ENCODE measurements at regions not wholly inside any gene's neighbourhood (a gene's known extent, or its start where the extent isn't known, plus 50 kb on each side); places are given as distances from the start of the nearest gene placed in this dataset.

DNA sequence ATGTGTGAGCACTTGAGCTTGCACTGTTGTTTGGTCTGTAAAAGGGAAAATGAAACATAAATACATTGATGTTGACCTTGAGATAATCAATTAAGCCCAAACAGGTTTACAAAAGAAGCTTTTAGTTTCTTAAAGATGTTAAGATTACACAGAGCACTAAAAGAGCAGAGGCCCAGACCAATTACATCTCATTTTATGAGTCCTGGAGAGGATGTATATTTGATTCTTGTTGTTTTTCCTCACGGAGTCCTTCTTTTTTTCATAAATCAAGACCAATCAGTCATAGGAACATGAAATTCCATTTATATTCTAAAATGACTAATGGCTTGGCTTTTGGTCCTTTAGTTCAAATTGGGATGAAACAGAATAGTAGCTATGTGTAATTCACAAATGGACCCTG, 249.7 kb upstream of the NPY start:
- WGBS (ENCODE audit: extremely low coverage, insufficient coverage, low lambda C conversion rate) = no CpG with 5 or more reads among the region's 1 CpG

DNA sequence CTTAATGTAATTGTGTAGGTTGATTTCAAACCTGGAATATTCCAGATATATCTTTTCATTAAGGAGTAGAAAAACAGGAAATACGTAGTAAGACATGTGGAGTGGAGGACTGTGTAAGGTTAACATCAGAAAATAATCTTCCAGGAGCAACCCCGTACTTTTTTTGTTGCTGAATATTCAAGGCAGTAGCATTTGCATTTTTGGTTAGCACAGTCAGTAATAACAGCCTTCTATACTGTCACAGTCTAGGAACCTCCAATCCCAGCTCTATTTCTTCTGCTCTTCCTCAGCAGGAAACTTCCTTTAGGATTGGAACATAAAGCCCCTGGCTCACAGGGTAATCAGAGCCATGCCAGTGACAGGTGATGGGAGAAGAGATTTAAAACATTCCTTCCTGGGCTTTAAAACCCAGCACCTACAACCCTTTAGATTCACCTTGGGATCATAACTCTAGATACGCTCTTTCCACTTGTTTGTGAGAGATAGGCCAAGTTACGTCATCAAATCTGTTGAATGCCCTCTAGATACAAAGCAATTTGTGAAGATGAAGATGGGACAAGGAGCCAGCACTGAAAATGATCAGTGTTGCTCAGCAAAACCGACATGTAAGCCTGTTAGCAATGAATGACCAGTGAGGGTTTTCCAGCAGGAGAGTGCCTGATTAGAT, 248.5 kb upstream of the NPY start:
- Histone ChIP-seq H3K18ac (ENCODE audit: low read length) (no peak overlapping the region), H3K4me1 (ENCODE audit: control insufficient read depth, low read depth, low read length) (no peaks in the 10 kb centered on the region), H2BK15ac (replicated peaks; ENCODE audit: low read depth) (no peak overlapping the region), H3K4me2 (ENCODE audit: low read length) (no peak overlapping the region), H3K56ac (ENCODE audit: low read length) (no peak overlapping the region), H3K36me3 (ENCODE audit: control insufficient read depth, insufficient read depth, low read length) (no peaks in the 10 kb centered on the region), H4K5ac (ENCODE audit: low read length) (no peak overlapping the region), H2BK5ac (ENCODE audit: low read length) (no peak overlapping the region), H3K4me3 (ENCODE audit: low read length) (no peak overlapping the region), H3K23ac (ENCODE audit: low read length) (no peak overlapping the region), H4K8ac (ENCODE audit: low read depth, low read length) (no peak overlapping the region), H2AK5ac (ENCODE audit: low read length) (no peak overlapping the region), H3K27ac (ENCODE audit: low read depth, low read length) (no peak overlapping the region), H2BK120ac (ENCODE audit: low read depth, low read length) (no peak overlapping the region), H3K79me2 (ENCODE audit: control insufficient read depth, insufficient read depth, low read length) (no peaks in the 10 kb centered on the region), H3K4ac (ENCODE audit: low read depth, low read length) (no peak overlapping the region), H3K79me1 (ENCODE audit: low read length) (no peaks in the 10 kb centered on the region), H3K27me3 (ENCODE audit: insufficient read depth, low read length, poor library complexity) (no peaks in the 10 kb centered on the region), H3K9ac (ENCODE audit: low read length) (no peak overlapping the region)
- WGBS (ENCODE audit: extremely low coverage, insufficient coverage, low lambda C conversion rate) = no CpG with 5 or more reads among the region's 5 CpGs
- no peak for DNase-seq

More for the DNA sequence above, 249.7 kb upstream of the NPY start:
- DNase-seq = no peak
- Histone ChIP-seq H3K36me3 (ENCODE audit: control insufficient read depth, insufficient read depth, low read length) (no peaks in the 10 kb centered on the region), H3K27me3 (ENCODE audit: insufficient read depth, low read length, poor library complexity) (no peaks in the 10 kb centered on the region), H2AK5ac (ENCODE audit: low read length) (no peak overlapping the region), H4K8ac (ENCODE audit: low read depth, low read length) (no peak overlapping the region), H3K18ac (ENCODE audit: low read length) (no peak overlapping the region), H3K27ac (ENCODE audit: low read depth, low read length) (no peak overlapping the region), H3K23ac (ENCODE audit: low read length) (no peak overlapping the region), H2BK15ac (replicated peaks; ENCODE audit: low read depth) (no peak overlapping the region), H3K4me2 (ENCODE audit: low read length) (no peak overlapping the region), H3K79me2 (ENCODE audit: control insufficient read depth, insufficient read depth, low read length) (no peaks in the 10 kb centered on the region), H3K4me3 (ENCODE audit: low read length) (no peak overlapping the region), H4K5ac (ENCODE audit: low read length) (no peak overlapping the region), H3K4ac (ENCODE audit: low read depth, low read length) (no peak overlapping the region), H2BK5ac (ENCODE audit: low read length) (no peak overlapping the region), H3K9ac (ENCODE audit: low read length) (no peak overlapping the region), H2BK120ac (ENCODE audit: low read depth, low read length) (no peak overlapping the region), H3K56ac (ENCODE audit: low read length) (no peak overlapping the region), H3K4me1 (ENCODE audit: control insufficient read depth, low read depth, low read length) (no peaks in the 10 kb centered on the region), H3K79me1 (ENCODE audit: low read length) (no peaks in the 10 kb centered on the region)

DNA sequence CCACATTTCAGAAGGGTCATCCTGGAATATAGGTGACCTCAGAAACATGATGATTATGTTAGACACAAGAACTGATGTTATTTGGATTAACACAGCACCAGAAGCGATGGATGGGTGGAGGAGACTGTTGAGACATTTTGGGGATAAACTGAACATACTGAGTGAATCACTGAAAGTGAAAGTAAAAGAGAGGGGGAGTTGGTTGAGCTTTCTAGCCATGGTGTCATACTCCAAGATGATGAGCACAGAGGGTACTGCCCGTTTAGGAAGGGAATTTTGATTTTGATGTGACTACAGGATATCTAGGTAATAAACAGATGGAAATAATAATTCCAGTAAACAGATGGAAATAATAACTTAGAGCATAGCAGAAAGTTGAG, 248.0 kb upstream of the NPY start:
- WGBS (ENCODE audit: extremely low coverage, insufficient coverage, low lambda C conversion rate) = no CpG with 5 or more reads among the region's 2 CpGs
- H3K27me3 ChIP-seq (ENCODE audit: insufficient read depth, low read length, poor library complexity) = no peaks in the 10 kb centered on the region
- no peak overlapping the region for H2BK5ac ChIP-seq (ENCODE audit: low read length)
- no peak overlapping the region for H4K5ac ChIP-seq (ENCODE audit: low read length)
- no peak overlapping the region for H4K8ac ChIP-seq (ENCODE audit: low read depth, low read length)
- H3K23ac ChIP-seq (ENCODE audit: low read length) = no peak overlapping the region
- no peak overlapping the region for H3K56ac ChIP-seq (ENCODE audit: low read length)
- no peaks in the 10 kb centered on the region for H3K4me1 ChIP-seq (ENCODE audit: control insufficient read depth, low read depth, low read length)
- H3K4me3 ChIP-seq (ENCODE audit: low read length) = no peak overlapping the region
- H2AK5ac ChIP-seq (ENCODE audit: low read length) = no peak overlapping the region
- H3K79me2 ChIP-seq (ENCODE audit: control insufficient read depth, insufficient read depth, low read length) = no peaks in the 10 kb centered on the region
- H3K18ac ChIP-seq (ENCODE audit: low read length) = no peak overlapping the region
- H2BK15ac ChIP-seq (replicated peaks; ENCODE audit: low read depth) = no peak overlapping the region
- H3K79me1 ChIP-seq (ENCODE audit: low read length) = no peaks in the 10 kb centered on the region
- no peak overlapping the region for H2BK120ac ChIP-seq (ENCODE audit: low read depth, low read length)
- no peak overlapping the region for H3K4ac ChIP-seq (ENCODE audit: low read depth, low read length)
- DNase-seq = no peak
- H3K4me2 ChIP-seq (ENCODE audit: low read length) = no peak overlapping the region
- no peak overlapping the region for H3K9ac ChIP-seq (ENCODE audit: low read length)
- no peak overlapping the region for H3K27ac ChIP-seq (ENCODE audit: low read depth, low read length)
- no peaks in the 10 kb centered on the region for H3K36me3 ChIP-seq (ENCODE audit: control insufficient read depth, insufficient read depth, low read length)

DNA sequence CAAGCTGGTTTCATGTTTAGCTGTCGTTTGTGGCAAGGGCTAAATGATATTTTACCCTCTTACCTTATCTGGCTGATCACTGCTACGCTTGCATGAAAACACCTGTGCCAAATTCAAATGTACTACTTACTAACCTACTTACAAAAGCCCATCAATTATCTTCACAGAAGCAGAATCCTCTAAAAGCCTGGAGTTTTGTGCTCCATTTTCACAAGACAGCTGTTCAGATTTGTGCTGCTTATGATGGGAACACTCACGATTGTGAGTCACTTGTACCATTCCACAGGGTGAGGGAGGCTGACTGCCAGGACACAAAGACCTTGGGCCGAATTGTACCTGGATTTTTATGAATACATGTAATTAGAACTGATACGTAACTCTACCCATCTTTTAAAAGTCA, 245.0 kb upstream of the NPY start:
- Histone ChIP-seq H3K36me3 (ENCODE audit: control insufficient read depth, insufficient read depth, low read length) (no peaks in the 10 kb centered on the region), H3K23ac (ENCODE audit: low read length) (no peak overlapping the region), H2BK5ac (ENCODE audit: low read length) (no peak overlapping the region), H2BK120ac (ENCODE audit: low read depth, low read length) (no peak overlapping the region), H3K4me1 (ENCODE audit: control insufficient read depth, low read depth, low read length) (no peaks in the 10 kb centered on the region), H4K8ac (ENCODE audit: low read depth, low read length) (no peak overlapping the region), H3K27me3 (ENCODE audit: insufficient read depth, low read length, poor library complexity) (no peaks in the 10 kb centered on the region), H3K4me3 (ENCODE audit: low read length) (no peak overlapping the region), H3K56ac (ENCODE audit: low read length) (no peak overlapping the region), H3K79me2 (ENCODE audit: control insufficient read depth, insufficient read depth, low read length) (no peaks in the 10 kb centered on the region), H3K4me2 (ENCODE audit: low read length) (no peak overlapping the region), H3K4ac (ENCODE audit: low read depth, low read length) (no peak overlapping the region), H3K18ac (ENCODE audit: low read length) (no peak overlapping the region), H4K5ac (ENCODE audit: low read length) (no peak overlapping the region), H3K27ac (ENCODE audit: low read depth, low read length) (no peak overlapping the region), H2AK5ac (ENCODE audit: low read length) (no peak overlapping the region), H2BK15ac (replicated peaks; ENCODE audit: low read depth) (no peak overlapping the region), H3K9ac (ENCODE audit: low read length) (no peak overlapping the region), H3K79me1 (ENCODE audit: low read length) (no peaks in the 10 kb centered on the region)
- no peak for DNase-seq
- WGBS (ENCODE audit: extremely low coverage, insufficient coverage, low lambda C conversion rate) = no CpG with 5 or more reads among the region's 5 CpGs

DNA sequence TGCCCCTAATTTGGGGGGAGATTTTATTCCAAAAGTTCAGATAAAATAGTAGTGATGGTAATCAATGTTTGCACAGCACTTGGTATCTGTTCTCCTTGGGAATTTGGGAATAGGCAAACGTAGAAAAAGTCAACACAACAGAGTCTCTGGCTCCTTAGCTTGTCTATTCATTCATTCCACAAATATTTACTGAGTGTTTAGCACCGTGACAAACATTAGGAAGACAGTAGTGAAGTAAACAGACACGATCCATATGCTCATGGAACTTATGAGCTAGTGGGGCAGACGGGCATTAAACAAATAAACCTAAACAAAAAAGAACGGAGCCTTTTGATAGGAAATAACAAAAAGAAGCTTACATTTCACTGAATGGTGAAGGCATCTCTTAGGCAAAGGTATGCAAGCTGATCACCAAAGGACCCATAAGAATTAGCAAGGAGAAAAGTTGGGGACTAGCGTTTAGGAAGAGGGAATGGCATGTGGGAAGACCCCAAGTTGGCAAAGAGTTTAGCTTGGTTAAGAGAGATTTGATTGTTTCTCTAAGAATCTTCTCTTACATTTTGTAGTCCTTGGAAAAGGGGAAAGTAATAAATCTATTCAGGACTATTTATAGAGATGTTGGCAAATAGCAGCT, 243.9 kb upstream of the NPY start:
- H2BK5ac ChIP-seq (ENCODE audit: low read length) = no peak overlapping the region
- no peaks in the 10 kb centered on the region for H3K4me1 ChIP-seq (ENCODE audit: control insufficient read depth, low read depth, low read length)
- no peak overlapping the region for H3K23ac ChIP-seq (ENCODE audit: low read length)
- no peak overlapping the region for H3K4ac ChIP-seq (ENCODE audit: low read depth, low read length)
- no peaks in the 10 kb centered on the region for H3K27me3 ChIP-seq (ENCODE audit: insufficient read depth, low read length, poor library complexity)
- H3K4me2 ChIP-seq (ENCODE audit: low read length) = no peak overlapping the region
- no peaks in the 10 kb centered on the region for H3K79me1 ChIP-seq (ENCODE audit: low read length)
- H3K27ac ChIP-seq (ENCODE audit: low read depth, low read length) = no peak overlapping the region
- no peak overlapping the region for H4K8ac ChIP-seq (ENCODE audit: low read depth, low read length)
- H3K36me3 ChIP-seq (ENCODE audit: control insufficient read depth, insufficient read depth, low read length) = no peaks in the 10 kb centered on the region
- H2BK15ac ChIP-seq (replicated peaks; ENCODE audit: low read depth) = no peak overlapping the region
- H3K4me3 ChIP-seq (ENCODE audit: low read length) = no peak overlapping the region
- no peak overlapping the region for H3K18ac ChIP-seq (ENCODE audit: low read length)
- no peak overlapping the region for H3K56ac ChIP-seq (ENCODE audit: low read length)
- no peak overlapping the region for H2BK120ac ChIP-seq (ENCODE audit: low read depth, low read length)
- no peak for DNase-seq
- H4K5ac ChIP-seq (ENCODE audit: low read length) = no peak overlapping the region
- WGBS (ENCODE audit: extremely low coverage, insufficient coverage, low lambda C conversion rate) = no CpG with 5 or more reads among the region's 6 CpGs
- no peaks in the 10 kb centered on the region for H3K79me2 ChIP-seq (ENCODE audit: control insufficient read depth, insufficient read depth, low read length)
- H3K9ac ChIP-seq (ENCODE audit: low read length) = no peak overlapping the region
- H2AK5ac ChIP-seq (ENCODE audit: low read length) = no peak overlapping the region

DNA sequence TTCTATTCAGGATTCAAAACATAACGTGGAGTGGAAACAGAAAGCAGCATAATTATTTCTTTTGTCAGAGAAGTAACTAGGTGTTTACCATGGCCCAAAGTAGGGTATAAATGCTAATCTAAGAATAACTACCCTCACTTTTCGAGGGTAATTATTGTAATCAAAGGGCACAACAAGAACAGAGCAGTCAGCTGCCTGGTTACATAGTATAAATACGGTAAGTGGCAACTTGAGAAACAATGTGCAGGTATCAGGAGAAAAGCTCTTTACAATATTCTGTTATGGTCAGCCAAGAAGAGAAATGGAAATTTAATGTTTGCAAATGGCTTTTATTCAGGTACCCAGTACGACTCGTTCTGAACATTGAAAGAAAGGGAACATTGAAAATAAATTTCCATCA, 242.0 kb upstream of the NPY start:
- Histone ChIP-seq H3K4me3 (ENCODE audit: low read length) (no peak overlapping the region), H3K27me3 (ENCODE audit: insufficient read depth, low read length, poor library complexity) (no peaks in the 10 kb centered on the region), H4K8ac (ENCODE audit: low read depth, low read length) (no peak overlapping the region), H3K79me2 (ENCODE audit: control insufficient read depth, insufficient read depth, low read length) (no peaks in the 10 kb centered on the region), H3K18ac (ENCODE audit: low read length) (no peak overlapping the region), H2AK5ac (ENCODE audit: low read length) (no peak overlapping the region), H3K4me2 (ENCODE audit: low read length) (no peak overlapping the region), H4K5ac (ENCODE audit: low read length) (no peak overlapping the region), H3K9ac (ENCODE audit: low read length) (no peak overlapping the region), H2BK5ac (ENCODE audit: low read length) (no peak overlapping the region), H2BK120ac (ENCODE audit: low read depth, low read length) (no peak overlapping the region), H3K23ac (ENCODE audit: low read length) (no peak overlapping the region), H3K4me1 (ENCODE audit: control insufficient read depth, low read depth, low read length) (no peaks in the 10 kb centered on the region), H3K27ac (ENCODE audit: low read depth, low read length) (no peak overlapping the region), H3K4ac (ENCODE audit: low read depth, low read length) (no peak overlapping the region), H3K36me3 (ENCODE audit: control insufficient read depth, insufficient read depth, low read length) (no peaks in the 10 kb centered on the region), H3K79me1 (ENCODE audit: low read length) (no peaks in the 10 kb centered on the region), H3K56ac (ENCODE audit: low read length) (no peak overlapping the region), H2BK15ac (replicated peaks; ENCODE audit: low read depth) (no peak overlapping the region)
- WGBS (ENCODE audit: extremely low coverage, insufficient coverage, low lambda C conversion rate) = no CpG with 5 or more reads among the region's 5 CpGs
- DNase-seq = no peak
